Gastrocnemius medialis (tissue), 4 donors: ENCODE measurements at regions not wholly inside any gene's neighbourhood (a gene's known extent, or its start where the extent isn't known, plus 50 kb on each side); places are given as distances from the start of the nearest gene placed in this dataset.

ENCODE experiments used
- CTCF ChIP-seq, 5 experiments: fragments of 450-650 bp in 3 of 5; fragments of 200-600 bp in 2 of 5; sonication (generic) in 2 of 5; IDR thresholded peaks in 4 of 5; conservative IDR thresholded peaks in 1 of 5; 1 replicate in 4 of 5; 2 replicates in 1 of 5; pipeline ENCODE4 v1.5.1; 2016 to 2019; ENCODE audit warnings: antibody characterized with exemption in 5 of 5, mild to moderate bottlenecking in 3 of 5, moderate library complexity in 3 of 5
- POLR2A ChIP-seq, 2 donors: fragments of 450-650 bp; IDR thresholded peaks; one replicate each; pipeline ENCODE4 v1.6.1; 2017; ENCODE audit warnings: antibody characterized with exemption in 2 of 2, mild to moderate bottlenecking in 2 of 2, moderate library complexity in 2 of 2

DNA sequence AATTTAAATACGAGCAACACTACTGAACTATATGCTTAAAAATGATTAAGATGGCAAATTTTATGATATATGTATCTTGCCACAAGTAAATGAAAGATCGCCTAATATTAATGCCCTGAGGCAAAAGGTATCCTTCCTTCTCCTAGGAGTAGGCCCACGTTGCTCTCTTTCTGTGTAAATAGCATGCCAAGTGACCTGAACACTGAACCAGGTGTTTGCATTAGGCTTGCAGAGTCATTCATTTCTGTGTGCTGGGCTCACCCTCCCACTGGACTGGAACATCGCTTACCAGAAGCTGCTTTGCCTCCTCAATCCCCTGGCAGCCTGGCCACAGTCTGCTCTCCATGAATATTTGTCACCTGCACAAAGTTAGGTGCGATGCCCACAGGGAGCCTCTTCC, 83.3 kb upstream of the TNFSF11 start:
- TF ChIP-seq CTCF (IDR thresholded peaks at IDR 0.05 in 4 of 5, conservative IDR thresholded peaks at IDR 0.05 in 1 of 5) (no peak), POLR2A (IDR thresholded peaks at IDR 0.05) (no peak)
